Upper lobe of left lung (tissue), 6 donors: ENCODE measurements at regions not wholly inside any gene's neighbourhood (a gene's known extent, or its start where the extent isn't known, plus 50 kb on each side); places are given as distances from the start of the nearest gene placed in this dataset.

Source experiments
- ATAC-seq, 2 donors: fragments of 200-7000 bp; cut with Tn5 transposase; one replicate each; pipeline ENCODE4 v1.9.1; 2022; ENCODE audit warnings: mild to moderate bottlenecking in 2 of 2, moderate library complexity in 2 of 2; ENCODE audit not compliant: low FRiP score in 2 of 2
- DNase-seq, 2 donors: peaks; one replicate each; pipeline ENCODE4 v3.0.0-alpha.2; 2019 to 2020
- H3K27ac ChIP-seq, 4 donors: fragments of 200-600 bp; sonication (generic); one replicate each; pipeline ENCODE4 v1.5.1; 2016 to 2019
- H3K27me3 ChIP-seq, 4 donors: fragments of 200-600 bp; sonication (generic); one replicate each; pipeline ENCODE4 v1.5.1; 2017 to 2019
- H3K36me3 ChIP-seq, 4 donors: fragments of 200-600 bp; sonication (generic); one replicate each; pipeline ENCODE4 v1.5.1; 2016 to 2019
- H3K4me1 ChIP-seq, 4 donors: fragments of 200-600 bp; sonication (generic); one replicate each; pipeline ENCODE4 v1.5.1; 2018 to 2019
- H3K4me3 ChIP-seq, 4 donors: fragments of 200-600 bp; sonication (generic); one replicate each; pipeline ENCODE4 v1.5.1; 2017 to 2019; ENCODE audit warnings: mild to moderate bottlenecking in 2 of 4, moderate library complexity in 1 of 4
- H3K9me3 ChIP-seq, 4 donors: fragments of 200-600 bp; sonication (generic); one replicate each; pipeline ENCODE4 v1.5.1; 2018 to 2019
- EP300 ChIP-seq, 4 donors: sonication (generic); formaldehyde crosslinking; IDR thresholded peaks; one replicate each; pipeline ENCODE4 v1.5.1; 2017; ENCODE audit warnings: antibody characterized with exemption in 4 of 4, control low read depth in 2 of 4
- POLR2A ChIP-seq, 4 donors: fragments of 450-650 bp; IDR thresholded peaks; one replicate each; pipeline ENCODE4 v1.5.1; 2016 to 2017; ENCODE audit warnings: antibody characterized with exemption in 4 of 4, mild to moderate bottlenecking in 2 of 4
- POLR2AphosphoS5 ChIP-seq, 2 donors: sonication (generic); formaldehyde crosslinking; IDR thresholded peaks; one replicate each; pipeline ENCODE4 v1.5.1; 2017; ENCODE audit warnings: antibody characterized with exemption in 2 of 2
- WGBS, 2 donors: methylation state at CpG; one replicate each; pipeline ENCODE4 v1.1.5; 2017 to 2018; 5-methylcytosine and 5-hydroxymethylcytosine counted together
- TF ChIP-seq, protein P1 (sequence below), 6 experiments: fragments of 450-650 bp in 4 of 6; fragments of 200-600 bp in 2 of 6; sonication (generic) in 2 of 6; IDR thresholded peaks; one replicate each; pipeline ENCODE4 v1.5.1; 2016 to 2019; ENCODE audit warnings: antibody characterized with exemption in 6 of 6
- donor health status: DM: no; HTN: no; CAD: no; lungs with moderate emphysema.
- donor health status: DM: no; HTN: yes; CAD: no; lungs with severe emphysema.

DNA sequence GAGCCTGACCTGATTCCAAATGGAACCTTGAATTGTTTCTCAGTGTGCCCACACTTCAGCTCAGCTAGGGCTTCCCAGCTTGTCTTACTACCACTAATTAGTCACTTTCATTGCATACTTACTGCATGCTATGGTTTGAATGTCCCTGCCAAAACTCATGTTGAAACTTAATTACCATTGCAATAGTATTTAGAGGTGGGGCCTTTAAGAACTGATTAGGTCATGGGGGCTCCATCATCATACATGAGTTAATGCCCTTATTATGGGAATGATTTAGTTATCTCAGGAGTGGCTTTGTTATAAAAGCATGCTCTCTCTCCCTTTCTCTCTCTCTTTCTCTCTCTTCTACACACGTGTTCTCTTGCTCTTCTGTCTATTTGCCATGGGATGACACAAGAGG is 68.3 kb downstream of the NENF start:
- no peak overlapping the region for H3K27ac ChIP-seq
- no peaks in the 10 kb centered on the region for H3K9me3 ChIP-seq
- WGBS, 2 donors, result 82 to 100% methylated on average over 1 of the region's 1 CpG
- ATAC-seq, result no peak
- no peaks in the 10 kb centered on the region for H3K27me3 ChIP-seq
- no peak for DNase-seq
- TF ChIP-seq POLR2A (IDR thresholded peaks at IDR 0.05), result no peak
- H3K36me3 ChIP-seq, result no peaks in the 10 kb centered on the region
- H3K4me3 ChIP-seq, result no peak overlapping the region
- peaks cover 0 to 12% (median 3%) of the 10 kb centered on the region in 4 donors for H3K4me1 ChIP-seq

DNA sequence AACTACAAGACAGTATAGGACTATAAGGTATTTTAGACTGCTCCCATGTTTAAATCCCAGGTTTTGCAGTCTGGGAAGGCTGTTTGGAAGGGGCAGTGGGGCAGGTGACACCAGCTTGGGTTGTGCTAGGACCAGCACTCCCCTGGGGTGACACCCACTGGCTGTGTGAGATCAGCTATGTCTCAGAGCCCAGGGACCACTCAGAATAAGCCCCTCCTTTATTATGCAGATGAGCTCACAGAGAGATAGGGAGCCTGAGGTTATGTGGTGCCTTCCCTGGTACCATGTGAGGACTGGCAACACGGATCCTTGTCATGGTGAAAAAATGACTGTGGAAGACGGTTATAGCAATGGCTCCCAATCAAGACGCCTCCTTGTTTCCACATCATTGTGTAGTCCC is 71.0 kb downstream of the NENF start:
- Histone ChIP-seq H3K4me1 (peaks cover 0 to 2% (median 0%) of the 10 kb centered on the region in 4 donors), H3K27me3 (no peaks in the 10 kb centered on the region), H3K27ac (no peak overlapping the region), H3K4me3 (no peak overlapping the region), H3K36me3 (no peaks in the 10 kb centered on the region), H3K9me3 (no peaks in the 10 kb centered on the region)
- WGBS, 2 donors, result 94 to 100% methylated on average over 3 of the region's 3 CpGs
- no peak for DNase-seq
- ATAC-seq, result peak in 1 of 2 donors; percentile 21
- TF ChIP-seq EP300 (IDR thresholded peaks at IDR 0.05) (no peak), POLR2AphosphoS5 (IDR thresholded peaks at IDR 0.05) (no peak), POLR2A (IDR thresholded peaks at IDR 0.05) (no peak)
- TF ChIP-seq, protein P1, sequence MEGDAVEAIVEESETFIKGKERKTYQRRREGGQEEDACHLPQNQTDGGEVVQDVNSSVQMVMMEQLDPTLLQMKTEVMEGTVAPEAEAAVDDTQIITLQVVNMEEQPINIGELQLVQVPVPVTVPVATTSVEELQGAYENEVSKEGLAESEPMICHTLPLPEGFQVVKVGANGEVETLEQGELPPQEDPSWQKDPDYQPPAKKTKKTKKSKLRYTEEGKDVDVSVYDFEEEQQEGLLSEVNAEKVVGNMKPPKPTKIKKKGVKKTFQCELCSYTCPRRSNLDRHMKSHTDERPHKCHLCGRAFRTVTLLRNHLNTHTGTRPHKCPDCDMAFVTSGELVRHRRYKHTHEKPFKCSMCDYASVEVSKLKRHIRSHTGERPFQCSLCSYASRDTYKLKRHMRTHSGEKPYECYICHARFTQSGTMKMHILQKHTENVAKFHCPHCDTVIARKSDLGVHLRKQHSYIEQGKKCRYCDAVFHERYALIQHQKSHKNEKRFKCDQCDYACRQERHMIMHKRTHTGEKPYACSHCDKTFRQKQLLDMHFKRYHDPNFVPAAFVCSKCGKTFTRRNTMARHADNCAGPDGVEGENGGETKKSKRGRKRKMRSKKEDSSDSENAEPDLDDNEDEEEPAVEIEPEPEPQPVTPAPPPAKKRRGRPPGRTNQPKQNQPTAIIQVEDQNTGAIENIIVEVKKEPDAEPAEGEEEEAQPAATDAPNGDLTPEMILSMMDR (IDR thresholded peaks at IDR 0.05), result no peak

DNA sequence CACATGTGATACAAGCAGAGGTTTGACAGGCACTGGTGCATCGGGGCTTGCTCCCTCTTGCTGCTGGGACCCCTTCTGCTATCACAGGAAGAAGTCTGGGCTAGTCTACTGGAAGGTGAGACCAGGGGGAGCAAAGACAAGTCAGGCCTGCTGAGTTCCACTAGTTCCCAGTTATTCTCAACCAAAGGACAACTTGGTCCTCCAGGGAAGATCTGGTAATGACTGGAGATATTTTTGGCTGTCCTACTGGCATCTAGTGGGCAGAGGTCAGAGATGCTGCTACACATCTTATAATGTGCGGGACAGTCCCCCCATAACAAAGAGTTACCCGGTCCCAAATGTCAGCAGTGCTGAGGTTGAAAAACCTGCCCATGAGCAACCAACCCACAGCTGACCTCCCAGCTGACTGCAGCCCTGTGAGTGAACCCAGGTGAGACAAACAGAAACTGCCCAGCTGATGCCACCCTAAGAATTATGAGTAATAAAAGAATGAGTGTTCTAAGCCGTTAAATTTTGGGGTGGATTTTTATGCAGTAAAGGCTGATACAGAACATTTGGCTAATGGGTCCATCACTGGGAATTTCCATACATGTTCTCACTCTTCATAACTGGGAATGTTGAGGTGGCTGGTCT is 71.6 kb downstream of the NENF start:
- TF ChIP-seq POLR2AphosphoS5 (IDR thresholded peaks at IDR 0.05), result no peak
- TF ChIP-seq POLR2A (IDR thresholded peaks at IDR 0.05), result no peak
- TF ChIP-seq, protein P1 (IDR thresholded peaks at IDR 0.05), result no peak
- TF ChIP-seq EP300 (IDR thresholded peaks at IDR 0.05), result no peak
- Histone ChIP-seq H3K27me3 (no peaks in the 10 kb centered on the region), H3K4me1 (no peaks in the 10 kb centered on the region), H3K36me3 (no peaks in the 10 kb centered on the region), H3K9me3 (no peaks in the 10 kb centered on the region), H3K4me3 (no peak overlapping the region), H3K27ac (no peak overlapping the region)
- WGBS, 2 donors, result 88 to 94% methylated on average over 2 to 4 of the region's 4 CpGs
- no peak for DNase-seq
- no peak for ATAC-seq

DNA sequence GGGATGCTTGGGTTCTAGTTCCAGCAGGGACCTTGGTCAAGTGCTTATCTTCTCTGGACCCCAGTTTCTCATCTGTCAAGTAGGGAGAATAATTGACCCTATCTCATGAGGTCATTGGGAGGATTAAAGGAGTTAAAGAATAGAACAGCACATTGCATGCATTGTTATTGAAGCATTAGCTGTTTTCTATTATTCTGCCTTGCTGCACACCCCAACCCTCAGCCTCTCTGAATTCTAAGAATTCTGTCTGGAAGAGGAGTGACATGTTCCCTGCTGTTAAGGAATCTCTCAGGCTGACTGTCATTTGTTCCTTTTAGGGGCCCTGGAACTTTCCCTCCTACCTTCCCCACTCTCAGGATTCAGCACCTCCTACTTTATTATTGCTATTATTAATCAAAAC is 73.9 kb downstream of the NENF start:
- TF ChIP-seq POLR2A (IDR thresholded peaks at IDR 0.05) (no peak), POLR2AphosphoS5 (IDR thresholded peaks at IDR 0.05) (no peak), EP300 (IDR thresholded peaks at IDR 0.05) (no peak)
- TF ChIP-seq, protein P1 (IDR thresholded peaks at IDR 0.05), result no peak
- DNase-seq, result no peak
- Histone ChIP-seq H3K4me1 (no peaks in the 10 kb centered on the region), H3K36me3 (no peaks in the 10 kb centered on the region), H3K4me3 (no peak overlapping the region), H3K27ac (no peak overlapping the region), H3K27me3 (peaks cover 0 to under 1% (median 0%) of the 10 kb centered on the region in 4 donors), H3K9me3 (no peaks in the 10 kb centered on the region)
- no peak for ATAC-seq

DNA sequence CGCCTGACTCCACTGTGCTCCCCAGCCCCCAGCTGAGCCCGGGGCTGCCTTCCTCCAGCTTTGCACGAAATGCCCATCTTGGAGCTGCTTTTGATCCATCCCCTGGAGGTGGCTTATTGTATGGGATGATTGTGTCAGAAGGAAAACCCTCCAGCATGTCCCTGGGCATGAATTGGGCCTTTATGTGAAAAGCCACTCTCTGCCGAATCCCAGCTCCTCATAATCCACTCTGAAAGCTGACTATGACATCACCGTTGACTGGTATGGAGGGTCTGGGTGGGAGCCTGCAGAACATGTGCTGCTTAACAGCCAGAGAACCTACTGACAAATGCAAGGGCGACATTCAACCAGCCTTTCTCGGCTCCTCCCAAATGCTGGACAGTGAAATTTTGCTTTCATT is 74.6 kb downstream of the NENF start:
- ATAC-seq, result peak in 1 of 2 donors; percentile 16
- Histone ChIP-seq H3K36me3 (no peaks in the 10 kb centered on the region), H3K27me3 (peaks cover 0 to 8% (median 0%) of the 10 kb centered on the region in 4 donors), H3K4me1 (no peaks in the 10 kb centered on the region), H3K9me3 (no peaks in the 10 kb centered on the region), H3K27ac (no peak overlapping the region), H3K4me3 (no peak overlapping the region)
- TF ChIP-seq POLR2A (IDR thresholded peaks at IDR 0.05) (no peak), EP300 (IDR thresholded peaks at IDR 0.05) (no peak), POLR2AphosphoS5 (IDR thresholded peaks at IDR 0.05) (no peak)
- TF ChIP-seq, protein P1 (IDR thresholded peaks at IDR 0.05), result no peak
- 77 to 90% methylated on average over 5 to 7 of the region's 7 CpGs for WGBS, 2 donors
- DNase-seq, result no peak
